ENCODE measurements at regions not wholly inside any gene's neighbourhood (a gene's known extent, or its start where the extent isn't known, plus 50 kb on each side); places are given as distances from the start of the nearest gene placed in this dataset.

GRCh38 chr14:34350903-34351302 lies 111.1 kb downstream of the SPTSSA start:
- no peaks in the 10 kb centered on the region for H3F3A ChIP-seq (ENCODE audit: control insufficient read depth, insufficient read depth)
- no peaks in the 10 kb centered on the region for H3K9me3 ChIP-seq (ENCODE audit: control insufficient read depth, insufficient read depth, low read length)
- TF ChIP-seq CTCF (IDR thresholded peaks at IDR 0.05; ENCODE audit: low read depth, low read length, poor library complexity, severe bottlenecking) (no peak), EZH2phosphoT487 (IDR thresholded peaks at IDR 0.05; ENCODE audit: borderline replicate concordance, low read length) (no peak)
- no peak overlapping the region for H3K4me3 ChIP-seq (ENCODE audit: low read length)
- no peak overlapping the region for H3K4me2 ChIP-seq (ENCODE audit: low read length)
- no peaks in the 10 kb centered on the region for H3K27me3 ChIP-seq (ENCODE audit: control insufficient read depth, low read length)
- H4K20me1 ChIP-seq (ENCODE audit: control insufficient read depth, insufficient read depth, low read depth, low read length) = no peaks in the 10 kb centered on the region
- H3K9me2 ChIP-seq (replicated peaks; ENCODE audit: control insufficient read depth, low read length) = no peaks in the 10 kb centered on the region
- H3K79me2 ChIP-seq (ENCODE audit: control insufficient read depth, low read length) = no peaks in the 10 kb centered on the region
- no peaks in the 10 kb centered on the region for H3K4me1 ChIP-seq (ENCODE audit: control insufficient read depth, low read length)
- H3K36me3 ChIP-seq (ENCODE audit: control insufficient read depth, low read length) = no peaks in the 10 kb centered on the region
- no peak overlapping the region for H3K27ac ChIP-seq (ENCODE audit: low read depth, low read length)

- no peaks in the 10 kb centered on the region for H3K9me3 ChIP-seq (ENCODE audit: control insufficient read depth, insufficient read depth, low read length)
- no peak overlapping the region for H3K4me2 ChIP-seq (ENCODE audit: low read length)
- H3K36me3 ChIP-seq (ENCODE audit: control insufficient read depth, low read length) = no peaks in the 10 kb centered on the region
- H3K9me2 ChIP-seq (replicated peaks; ENCODE audit: control insufficient read depth, low read length) = no peaks in the 10 kb centered on the region
- TF ChIP-seq EZH2phosphoT487 (IDR thresholded peaks at IDR 0.05; ENCODE audit: borderline replicate concordance, low read length) (no peak), CTCF (IDR thresholded peaks at IDR 0.05; ENCODE audit: low read depth, low read length, poor library complexity, severe bottlenecking) (no peak)
- H3K4me3 ChIP-seq (ENCODE audit: low read length) = no peak overlapping the region
- no peaks in the 10 kb centered on the region for H3K4me1 ChIP-seq (ENCODE audit: control insufficient read depth, low read length)
- no peaks in the 10 kb centered on the region for H3K27me3 ChIP-seq (ENCODE audit: control insufficient read depth, low read length)
- no peaks in the 10 kb centered on the region for H3K79me2 ChIP-seq (ENCODE audit: control insufficient read depth, low read length)
- no peaks in the 10 kb centered on the region for H3F3A ChIP-seq (ENCODE audit: control insufficient read depth, insufficient read depth)
- no peak overlapping the region for H3K27ac ChIP-seq (ENCODE audit: low read depth, low read length)
- no peaks in the 10 kb centered on the region for H4K20me1 ChIP-seq (ENCODE audit: control insufficient read depth, insufficient read depth, low read depth, low read length)
Measured at GRCh38 chr14:34348592-34348991, 113.4 kb downstream of the SPTSSA start.

- no peak overlapping the region for H3K4me3 ChIP-seq (ENCODE audit: low read length)
- no peak overlapping the region for H3K4me2 ChIP-seq (ENCODE audit: low read length)
- H3K9me2 ChIP-seq (replicated peaks; ENCODE audit: control insufficient read depth, low read length) = no peaks in the 10 kb centered on the region
- no peaks in the 10 kb centered on the region for H4K20me1 ChIP-seq (ENCODE audit: control insufficient read depth, insufficient read depth, low read depth, low read length)
- H3K4me1 ChIP-seq (ENCODE audit: control insufficient read depth, low read length) = no peaks in the 10 kb centered on the region
- H3K36me3 ChIP-seq (ENCODE audit: control insufficient read depth, low read length) = no peaks in the 10 kb centered on the region
- H3F3A ChIP-seq (ENCODE audit: control insufficient read depth, insufficient read depth) = no peaks in the 10 kb centered on the region
- no peak overlapping the region for H3K27ac ChIP-seq (ENCODE audit: low read depth, low read length)
- TF ChIP-seq EZH2phosphoT487 (IDR thresholded peaks at IDR 0.05; ENCODE audit: borderline replicate concordance, low read length) (no peak), CTCF (IDR thresholded peaks at IDR 0.05; ENCODE audit: low read depth, low read length, poor library complexity, severe bottlenecking) (no peak)
- H3K27me3 ChIP-seq (ENCODE audit: control insufficient read depth, low read length) = no peaks in the 10 kb centered on the region
- H3K9me3 ChIP-seq (ENCODE audit: control insufficient read depth, insufficient read depth, low read length) = no peaks in the 10 kb centered on the region
- no peaks in the 10 kb centered on the region for H3K79me2 ChIP-seq (ENCODE audit: control insufficient read depth, low read length)
Measured at GRCh38 chr14:34347683-34348082, 114.4 kb downstream of the SPTSSA start.
